ENCODE measurements at regions not wholly inside any gene's neighbourhood (a gene's known extent, or its start where the extent isn't known, plus 50 kb on each side); places are given as distances from the start of the nearest gene placed in this dataset.

DNA sequence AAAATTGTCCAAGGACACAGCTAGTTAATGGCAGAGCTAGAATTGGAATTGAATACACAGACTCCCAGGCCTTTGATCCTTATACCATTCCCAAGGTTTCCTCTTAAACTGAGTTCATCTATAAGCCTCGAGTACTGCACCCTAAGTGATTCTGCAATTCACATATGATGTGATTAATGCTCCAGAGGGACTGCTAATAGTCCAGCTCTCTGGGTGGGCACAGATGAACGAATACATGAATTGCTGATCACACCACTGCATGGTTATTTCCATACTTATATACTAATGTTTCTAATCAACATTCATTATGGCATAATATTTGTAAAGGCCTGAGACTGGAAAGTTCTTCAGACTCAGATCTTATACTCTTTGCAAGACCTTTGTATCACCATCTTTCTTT is 101.8 kb downstream of the NUFIP1 start:
- Histone ChIP-seq H3K27me3 (ENCODE audit: control insufficient read depth in 2 of 2, insufficient read depth in 1 of 2, low read length in 1 of 2) (no peaks in the 10 kb centered on the region), H3K4me3 (ENCODE audit: low read length in 2 of 2) (no peak overlapping the region), H3K36me3 (ENCODE audit: control insufficient read depth in 2 of 2, insufficient read depth in 2 of 2, low read length in 1 of 2) (no peaks in the 10 kb centered on the region), H3K27ac (ENCODE audit: low read depth in 1 of 2, low read length in 1 of 2) (no peak overlapping the region), H3K4me1 (ENCODE audit: control insufficient read depth in 2 of 2, insufficient read depth in 2 of 2, low read length in 2 of 2) (no peaks in the 10 kb centered on the region), H3K9me3 (ENCODE audit: control insufficient read depth in 2 of 2, insufficient read depth in 1 of 2, low read length in 1 of 2) (no peaks in the 10 kb centered on the region)
- 87% methylated on average over 2 of the region's 2 CpGs for WGBS
- no peak for DNase-seq (ENCODE audit: low read depth in 6 of 9, low spot score in 9 of 9)

DNA sequence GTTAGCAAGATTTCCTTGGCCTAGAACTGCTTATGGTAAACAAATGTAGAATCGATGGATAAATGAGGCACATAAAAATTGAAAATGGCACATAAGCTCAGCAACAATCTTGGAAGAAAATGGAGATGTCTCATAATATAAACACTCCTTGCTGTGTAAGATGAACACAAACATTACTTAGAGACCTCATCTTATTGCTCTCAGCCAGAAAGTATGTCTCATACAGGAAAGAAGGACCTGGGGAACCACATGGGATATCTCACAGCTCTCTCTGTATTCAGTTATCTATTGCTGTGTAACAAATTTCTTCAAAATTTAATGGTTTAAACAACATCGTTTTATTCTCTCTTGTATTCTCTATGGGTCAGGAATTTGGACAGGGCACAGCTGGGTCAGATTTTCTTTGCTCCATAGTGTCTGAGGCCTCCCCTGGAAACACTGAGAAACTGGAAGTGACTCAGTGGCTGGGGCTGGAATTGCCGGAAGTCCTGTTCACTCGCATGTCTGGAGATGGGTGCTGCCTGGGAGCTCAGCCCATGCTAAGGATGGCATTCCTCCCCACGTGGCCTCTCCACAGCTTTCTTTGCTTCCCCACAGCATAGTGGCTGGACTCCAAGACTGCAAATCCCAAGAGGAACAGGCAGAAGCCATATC is 105.1 kb downstream of the NUFIP1 start:
- Histone ChIP-seq H3K4me3 (ENCODE audit: low read length in 2 of 2) (no peak overlapping the region), H3K27me3 (ENCODE audit: control insufficient read depth in 2 of 2, insufficient read depth in 1 of 2, low read length in 1 of 2) (no peaks in the 10 kb centered on the region), H3K4me1 (ENCODE audit: control insufficient read depth in 2 of 2, insufficient read depth in 2 of 2, low read length in 2 of 2) (no peaks in the 10 kb centered on the region), H3K27ac (ENCODE audit: low read depth in 1 of 2, low read length in 1 of 2) (no peak overlapping the region), H3K36me3 (ENCODE audit: control insufficient read depth in 2 of 2, insufficient read depth in 2 of 2, low read length in 1 of 2) (no peaks in the 10 kb centered on the region), H3K9me3 (ENCODE audit: control insufficient read depth in 2 of 2, insufficient read depth in 1 of 2, low read length in 1 of 2) (no peaks in the 10 kb centered on the region)
- no peak for DNase-seq (ENCODE audit: low read depth in 6 of 9, low spot score in 9 of 9)
- 91% methylated on average over 5 of the region's 5 CpGs for WGBS

DNA sequence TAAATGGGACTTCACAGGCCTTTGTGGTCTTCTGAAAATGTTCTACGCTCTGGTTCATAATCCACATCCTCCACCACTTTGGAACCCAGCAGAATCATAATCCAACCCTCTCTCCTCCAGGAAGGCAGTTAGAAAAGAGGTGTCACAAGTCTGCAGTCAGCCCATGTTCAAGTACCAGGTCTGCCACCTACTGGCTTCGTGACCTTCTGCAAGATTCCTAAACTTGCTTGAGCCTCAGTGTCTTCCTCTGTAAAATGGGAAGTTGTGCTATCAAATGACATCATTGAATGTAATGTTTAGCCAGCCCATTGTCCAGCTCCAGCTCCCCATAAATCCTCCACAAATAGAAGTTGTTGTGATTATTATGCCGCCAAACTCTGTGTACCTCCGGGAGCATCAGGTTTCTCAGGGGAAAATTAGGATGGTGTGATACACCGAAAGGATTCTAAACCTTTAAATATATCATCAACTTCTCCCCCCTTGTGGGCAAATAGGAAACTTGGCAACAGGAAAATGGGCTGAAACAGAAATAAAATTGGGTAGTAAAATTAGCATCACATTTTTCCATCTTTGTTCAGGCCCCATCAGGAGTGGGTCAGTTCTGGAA is 109.7 kb downstream of the NUFIP1 start:
- WGBS: 96% methylated on average over 5 of the region's 5 CpGs
- Histone ChIP-seq H3K27me3 (ENCODE audit: control insufficient read depth in 2 of 2, insufficient read depth in 1 of 2, low read length in 1 of 2) (no peaks in the 10 kb centered on the region), H3K4me1 (ENCODE audit: control insufficient read depth in 2 of 2, insufficient read depth in 2 of 2, low read length in 2 of 2) (no peaks in the 10 kb centered on the region), H3K27ac (ENCODE audit: low read depth in 1 of 2, low read length in 1 of 2) (no peak overlapping the region), H3K36me3 (ENCODE audit: control insufficient read depth in 2 of 2, insufficient read depth in 2 of 2, low read length in 1 of 2) (no peaks in the 10 kb centered on the region), H3K9me3 (ENCODE audit: control insufficient read depth in 2 of 2, insufficient read depth in 1 of 2, low read length in 1 of 2) (peaks cover 0 to 8% of the 10 kb centered on the region in 2 donors), H3K4me3 (ENCODE audit: low read length in 2 of 2) (no peak overlapping the region)
- peak in 2 of 9 donors; percentile 8 to 10 for DNase-seq (ENCODE audit: low read depth in 6 of 9, low spot score in 9 of 9)

DNA sequence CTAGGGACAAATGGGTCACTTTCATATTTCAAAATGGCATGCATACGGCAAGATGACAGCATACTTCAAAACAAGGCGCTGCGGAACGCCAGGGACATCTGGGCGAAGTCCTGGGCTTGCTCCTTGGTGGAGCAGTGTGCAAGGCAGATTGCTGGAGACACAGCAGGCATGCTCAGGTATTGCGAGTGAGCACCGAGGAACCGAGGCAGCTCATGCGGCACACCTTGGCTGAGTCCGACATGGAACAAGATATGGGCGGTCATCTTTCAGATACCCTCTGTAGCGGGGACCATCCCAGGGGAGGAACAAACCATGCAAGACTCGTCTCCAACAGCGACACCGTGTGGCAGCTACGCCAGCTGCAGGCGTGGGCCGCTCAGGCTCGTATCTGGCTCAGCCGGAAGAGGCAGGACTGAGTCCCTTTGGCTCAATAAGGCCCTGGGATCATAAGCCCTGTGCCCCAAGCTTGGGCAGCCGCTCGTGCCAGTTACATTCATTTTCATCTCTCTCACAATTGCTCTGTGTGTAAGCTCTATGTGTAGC is 112.4 kb downstream of the NUFIP1 start:
- H3K9me3 ChIP-seq (ENCODE audit: control insufficient read depth in 2 of 2, insufficient read depth in 1 of 2, low read length in 1 of 2): peaks cover 0 to 8% of the 10 kb centered on the region in 2 donors
- DNase-seq (ENCODE audit: low read depth in 6 of 9, low spot score in 9 of 9): no peak
- no peaks in the 10 kb centered on the region for H3K4me1 ChIP-seq (ENCODE audit: control insufficient read depth in 2 of 2, insufficient read depth in 2 of 2, low read length in 2 of 2)
- 93% methylated on average over 22 of the region's 22 CpGs for WGBS
- H3K4me3 ChIP-seq (ENCODE audit: low read length in 2 of 2): no peak overlapping the region
- no peaks in the 10 kb centered on the region for H3K36me3 ChIP-seq (ENCODE audit: control insufficient read depth in 2 of 2, insufficient read depth in 2 of 2, low read length in 1 of 2)
- H3K27me3 ChIP-seq (ENCODE audit: control insufficient read depth in 2 of 2, insufficient read depth in 1 of 2, low read length in 1 of 2): no peaks in the 10 kb centered on the region
- H3K27ac ChIP-seq (ENCODE audit: low read depth in 1 of 2, low read length in 1 of 2): no peak overlapping the region

DNA sequence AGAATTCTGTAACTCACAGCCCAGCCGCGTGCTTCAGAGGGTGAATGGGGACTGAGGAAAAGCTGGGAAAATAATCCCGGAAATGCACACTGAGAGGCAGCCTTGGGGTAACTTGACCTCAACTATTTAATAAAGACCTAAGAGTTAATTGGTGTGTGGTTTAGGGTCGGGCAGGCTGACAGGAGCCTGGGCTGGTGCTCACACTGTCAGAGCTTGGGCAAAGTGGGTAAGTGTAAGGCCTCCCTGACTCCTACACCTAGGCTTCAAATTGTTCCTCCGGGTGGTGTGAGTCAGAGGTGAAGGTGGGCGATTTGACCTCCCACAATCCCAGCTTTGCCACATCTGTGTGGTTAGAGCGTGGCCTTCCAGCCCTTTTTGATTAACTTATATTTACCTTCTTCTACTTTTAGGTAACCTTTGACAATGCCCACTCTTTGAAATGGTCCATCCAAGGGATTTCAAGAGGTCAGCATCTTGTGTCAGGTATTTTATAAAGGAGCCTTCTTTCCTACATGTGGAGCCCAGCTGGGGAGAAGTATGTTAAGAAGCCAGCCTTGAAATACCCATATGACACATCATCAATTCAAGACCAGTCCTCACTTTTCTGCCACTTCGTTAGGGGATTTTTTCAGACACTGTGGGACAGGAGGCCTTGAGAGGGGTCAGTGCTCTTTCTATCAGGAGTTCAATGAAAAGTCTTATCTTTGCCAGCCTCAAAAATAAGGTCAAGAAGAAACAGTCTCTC is 114.2 kb downstream of the NUFIP1 start:
- Histone ChIP-seq H3K27me3 (ENCODE audit: control insufficient read depth in 2 of 2, insufficient read depth in 1 of 2, low read length in 1 of 2) (no peaks in the 10 kb centered on the region), H3K9me3 (ENCODE audit: control insufficient read depth in 2 of 2, insufficient read depth in 1 of 2, low read length in 1 of 2) (peaks cover 0 to 8% of the 10 kb centered on the region in 2 donors), H3K4me1 (ENCODE audit: control insufficient read depth in 2 of 2, insufficient read depth in 2 of 2, low read length in 2 of 2) (no peaks in the 10 kb centered on the region), H3K36me3 (ENCODE audit: control insufficient read depth in 2 of 2, insufficient read depth in 2 of 2, low read length in 1 of 2) (no peaks in the 10 kb centered on the region), H3K27ac (ENCODE audit: low read depth in 1 of 2, low read length in 1 of 2) (no peak overlapping the region), H3K4me3 (ENCODE audit: low read length in 2 of 2) (no peak overlapping the region)
- 97% methylated on average over 8 of the region's 8 CpGs for WGBS
- no peak for DNase-seq (ENCODE audit: low read depth in 6 of 9, low spot score in 9 of 9)

DNA sequence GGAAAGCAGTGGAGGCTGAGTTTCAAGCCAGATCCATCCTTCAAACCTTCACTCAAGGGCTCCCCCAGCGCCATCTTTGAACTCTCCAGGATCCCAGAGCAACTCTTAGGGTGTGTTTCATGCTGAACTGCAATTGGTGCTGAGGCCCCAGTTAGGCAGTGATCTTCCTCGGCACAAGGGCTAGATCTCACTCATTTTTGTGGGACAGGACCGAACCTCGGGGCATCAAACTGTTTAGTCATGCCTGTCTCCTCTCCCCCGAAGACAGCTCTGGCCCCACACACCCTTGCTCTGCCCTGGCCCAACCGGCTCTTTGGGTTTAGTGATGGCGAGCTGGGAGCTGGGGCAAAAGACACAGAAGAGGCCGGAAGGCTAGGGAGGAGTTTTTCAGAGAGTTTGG is 115.1 kb downstream of the NUFIP1 start:
- Histone ChIP-seq H3K4me3 (ENCODE audit: low read length in 2 of 2) (no peak overlapping the region), H3K27me3 (ENCODE audit: control insufficient read depth in 2 of 2, insufficient read depth in 1 of 2, low read length in 1 of 2) (no peaks in the 10 kb centered on the region), H3K9me3 (ENCODE audit: control insufficient read depth in 2 of 2, insufficient read depth in 1 of 2, low read length in 1 of 2) (peaks cover 0 to 8% of the 10 kb centered on the region in 2 donors), H3K36me3 (ENCODE audit: control insufficient read depth in 2 of 2, insufficient read depth in 2 of 2, low read length in 1 of 2) (no peaks in the 10 kb centered on the region), H3K27ac (ENCODE audit: low read depth in 1 of 2, low read length in 1 of 2) (no peak overlapping the region), H3K4me1 (ENCODE audit: control insufficient read depth in 2 of 2, insufficient read depth in 2 of 2, low read length in 2 of 2) (no peaks in the 10 kb centered on the region)
- DNase-seq (ENCODE audit: low read depth in 6 of 9, low spot score in 9 of 9): no peak
- WGBS: 97% methylated on average over 8 of the region's 8 CpGs

DNA sequence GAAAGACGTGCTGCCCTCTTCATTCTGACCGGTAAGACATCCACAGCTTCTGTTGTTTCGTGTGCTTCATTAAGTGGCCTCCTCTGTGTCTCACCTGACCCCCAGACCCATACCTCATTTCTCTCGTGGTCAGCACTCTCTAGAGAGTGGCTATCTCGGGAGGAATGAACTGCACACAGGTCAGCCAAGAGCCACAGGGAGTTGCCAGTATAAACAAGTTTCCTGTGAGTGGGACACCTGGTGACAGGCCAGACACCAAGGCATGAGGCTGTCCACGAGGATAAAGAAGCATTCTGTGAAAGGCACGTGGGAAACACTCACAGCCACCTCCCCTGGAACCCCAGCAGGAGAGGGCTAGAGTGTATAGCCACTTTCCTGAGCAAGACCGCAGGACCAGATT is 115.8 kb downstream of the NUFIP1 start:
- Histone ChIP-seq H3K4me3 (ENCODE audit: low read length in 2 of 2) (no peak overlapping the region), H3K4me1 (ENCODE audit: control insufficient read depth in 2 of 2, insufficient read depth in 2 of 2, low read length in 2 of 2) (no peaks in the 10 kb centered on the region), H3K27me3 (ENCODE audit: control insufficient read depth in 2 of 2, insufficient read depth in 1 of 2, low read length in 1 of 2) (no peaks in the 10 kb centered on the region), H3K27ac (ENCODE audit: low read depth in 1 of 2, low read length in 1 of 2) (no peak overlapping the region), H3K36me3 (ENCODE audit: control insufficient read depth in 2 of 2, insufficient read depth in 2 of 2, low read length in 1 of 2) (no peaks in the 10 kb centered on the region), H3K9me3 (ENCODE audit: control insufficient read depth in 2 of 2, insufficient read depth in 1 of 2, low read length in 1 of 2) (peaks cover 0 to 8% of the 10 kb centered on the region in 2 donors)
- DNase-seq (ENCODE audit: low read depth in 6 of 9, low spot score in 9 of 9): no peak
- WGBS: 93% methylated on average over 8 of the region's 8 CpGs

DNA sequence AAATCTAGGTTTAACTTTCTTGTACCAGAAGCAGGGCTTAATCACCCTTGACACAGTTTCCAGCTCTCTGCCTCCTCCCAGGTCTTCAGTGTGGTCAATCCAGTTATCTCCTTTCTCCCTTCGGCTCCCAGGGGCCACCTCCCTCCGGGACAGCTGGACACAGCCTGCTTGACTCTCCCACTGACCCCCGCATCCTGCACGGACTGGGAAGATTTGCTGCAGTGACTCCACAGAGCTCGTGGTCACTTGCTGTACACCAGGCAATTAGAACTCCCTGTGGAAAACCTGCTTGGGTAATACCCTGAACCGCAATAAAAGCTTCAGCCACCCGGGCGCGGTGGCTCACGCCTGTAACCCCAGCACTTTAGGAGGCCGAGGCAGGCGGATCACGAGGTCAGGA is 116.5 kb downstream of the NUFIP1 start:
- Histone ChIP-seq H3K4me3 (ENCODE audit: low read length in 2 of 2) (no peak overlapping the region), H3K9me3 (ENCODE audit: control insufficient read depth in 2 of 2, insufficient read depth in 1 of 2, low read length in 1 of 2) (peaks cover 0 to 8% of the 10 kb centered on the region in 2 donors), H3K27me3 (ENCODE audit: control insufficient read depth in 2 of 2, insufficient read depth in 1 of 2, low read length in 1 of 2) (no peaks in the 10 kb centered on the region), H3K27ac (ENCODE audit: low read depth in 1 of 2, low read length in 1 of 2) (no peak overlapping the region), H3K4me1 (ENCODE audit: control insufficient read depth in 2 of 2, insufficient read depth in 2 of 2, low read length in 2 of 2) (no peaks in the 10 kb centered on the region), H3K36me3 (ENCODE audit: control insufficient read depth in 2 of 2, insufficient read depth in 2 of 2, low read length in 1 of 2) (no peaks in the 10 kb centered on the region)
- no peak for DNase-seq (ENCODE audit: low read depth in 6 of 9, low spot score in 9 of 9)
- WGBS: 98% methylated on average over 13 of the region's 13 CpGs

DNA sequence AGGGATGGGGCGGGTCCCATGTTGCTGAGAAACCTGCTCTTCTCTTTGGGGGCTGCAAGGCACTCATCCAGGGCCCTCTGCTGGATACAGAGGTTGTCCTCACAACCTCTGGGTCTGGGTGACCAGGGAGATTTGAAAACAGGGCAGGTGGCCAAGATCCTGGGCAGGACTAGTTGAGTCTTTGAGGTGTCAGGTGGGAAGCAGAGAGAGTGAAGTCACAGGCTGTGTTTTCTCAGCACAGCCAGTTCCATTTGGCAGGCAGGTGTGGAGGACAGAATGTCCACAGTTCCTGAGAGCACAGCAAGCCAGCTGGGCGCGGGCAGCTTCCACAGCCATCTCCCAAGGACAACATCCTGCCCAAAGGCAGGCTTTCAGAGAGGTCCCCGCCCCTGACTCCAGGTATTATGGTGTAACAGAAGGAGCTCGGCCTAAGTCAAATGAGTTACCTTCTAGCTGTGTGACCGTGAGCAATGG is 118.8 kb downstream of the NUFIP1 start:
- no peak for DNase-seq (ENCODE audit: low read depth in 6 of 9, low spot score in 9 of 9)
- Histone ChIP-seq H3K27ac (ENCODE audit: low read depth in 1 of 2, low read length in 1 of 2) (no peak overlapping the region), H3K36me3 (ENCODE audit: control insufficient read depth in 2 of 2, insufficient read depth in 2 of 2, low read length in 1 of 2) (no peaks in the 10 kb centered on the region), H3K27me3 (ENCODE audit: control insufficient read depth in 2 of 2, insufficient read depth in 1 of 2, low read length in 1 of 2) (no peaks in the 10 kb centered on the region), H3K4me1 (ENCODE audit: control insufficient read depth in 2 of 2, insufficient read depth in 2 of 2, low read length in 2 of 2) (no peaks in the 10 kb centered on the region), H3K9me3 (ENCODE audit: control insufficient read depth in 2 of 2, insufficient read depth in 1 of 2, low read length in 1 of 2) (no peaks in the 10 kb centered on the region), H3K4me3 (ENCODE audit: low read length in 2 of 2) (no peak overlapping the region)
- 75% methylated on average over 6 of the region's 6 CpGs for WGBS
